Epidermal melanocyte (primary cell): ENCODE measurements at regions not wholly inside any gene's neighbourhood (a gene's known extent, or its start where the extent isn't known, plus 50 kb on each side); places are given as distances from the start of the nearest gene placed in this dataset.
"Not testable (repeated sequence)": the region's sequence is repeated elsewhere in the genome, so short reads cannot be mapped to it uniquely, and the experiment has no call there.

Experiments
- DNase-seq: peaks from one replicate; pipeline ENCODE4 v3.0.0; 2011; ENCODE audit warnings: low spot score; ENCODE audit not compliant: insufficient read length

- DNase-seq, result no peak
Measured at GRCh38 chr3:177382944-177383343, 185.7 kb upstream of the TBL1XR1 start.

GRCh38 chr3:177385186-177385585 lies 187.9 kb upstream of the TBL1XR1 start:
- DNase-seq, result no peak

- no peak for DNase-seq
Measured at GRCh38 chr3:177385831-177386301, 188.6 kb upstream of the TBL1XR1 start.

GRCh38 chr3:177388209-177388608 lies 190.9 kb upstream of the TBL1XR1 start:
- DNase-seq, result no peak

- DNase-seq, result not testable (repeated sequence)
Measured at GRCh38 chr3:177394231-177395024, 197.1 kb upstream of the TBL1XR1 start.

GRCh38 chr3:177396733-177397132 lies 199.5 kb upstream of the TBL1XR1 start:
- no peak for DNase-seq

- DNase-seq, result no peak
Measured at GRCh38 chr3:177401375-177401774, 204.1 kb upstream of the TBL1XR1 start.

GRCh38 chr3:177402533-177402932 lies 205.3 kb upstream of the TBL1XR1 start:
- DNase-seq, result no peak

GRCh38 chr3:177405191-177405672 lies 207.9 kb upstream of the TBL1XR1 start:
- DNase-seq, result no peak

GRCh38 chr3:177410730-177411129 lies 213.4 kb upstream of the TBL1XR1 start:
- DNase-seq, result no peak

- no peak for DNase-seq
Measured at GRCh38 chr3:177411201-177411600, 213.9 kb upstream of the TBL1XR1 start.

- not testable (repeated sequence) for DNase-seq
Measured at GRCh38 chr3:177412677-177413170, 215.4 kb upstream of the TBL1XR1 start.

- no peak for DNase-seq
Measured at GRCh38 chr3:177414093-177414492, 216.8 kb upstream of the TBL1XR1 start.

- no peak for DNase-seq
Measured at GRCh38 chr3:177418787-177419186, 221.5 kb upstream of the TBL1XR1 start.

- no peak for DNase-seq
Measured at GRCh38 chr3:177419904-177420601, 222.8 kb upstream of the TBL1XR1 start.

GRCh38 chr3:177420651-177421480 lies 223.6 kb upstream of the TBL1XR1 start:
- DNase-seq, result no peak

GRCh38 chr3:177421481-177421785 lies 224.2 kb upstream of the TBL1XR1 start:
- no peak for DNase-seq

- no peak for DNase-seq
Measured at GRCh38 chr3:177424521-177424920, 227.2 kb upstream of the TBL1XR1 start.

- no peak for DNase-seq
Measured at GRCh38 chr3:177425042-177425441, 227.8 kb upstream of the TBL1XR1 start.

- no peak for DNase-seq
Measured at GRCh38 chr3:177426106-177426877, 229.0 kb upstream of the TBL1XR1 start.
